BE2C (cell line): ENCODE measurements at regions not wholly inside any gene's neighbourhood (a gene's known extent, or its start where the extent isn't known, plus 50 kb on each side); places are given as distances from the start of the nearest gene placed in this dataset.
A peak's percentile ranks its signal among the peaks of the same experiment; 100 is the strongest.

ENCODE experiments used
- DNase-seq: peaks from one replicate; pipeline ENCODE4 v3.0.0-alpha.2; 2020
- H3K27me3 ChIP-seq: fragments of 250-450 bp; sonication (Bioruptor Pico); 2 replicates; pipeline ENCODE4 v1.5.1; 2020; ENCODE audit warnings: mild to moderate bottlenecking
- H3K36me3 ChIP-seq: fragments of 250-450 bp; sonication (Bioruptor Pico); 2 replicates; pipeline ENCODE4 v1.5.1; 2020; ENCODE audit warnings: mild to moderate bottlenecking
- H3K4me1 ChIP-seq: fragments of 250-450 bp; sonication (Bioruptor Pico); 2 replicates; pipeline ENCODE4 v1.5.1; 2020
- H3K4me3 ChIP-seq: 2 replicates; pipeline ENCODE4 v1.5.1; 2011; ENCODE audit warnings: low read depth, low read length
- H3K9me3 ChIP-seq: fragments of 250-450 bp; sonication (Bioruptor Pico); 2 replicates; pipeline ENCODE4 v1.5.1; 2020
- TF ChIP-seq, protein P1 (sequence below): IDR thresholded peaks from 2 replicates; pipeline ENCODE4 v1.5.1; 2012; ENCODE audit warnings: mild to moderate bottlenecking, low read depth, low read length

- TF ChIP-seq, protein P1, sequence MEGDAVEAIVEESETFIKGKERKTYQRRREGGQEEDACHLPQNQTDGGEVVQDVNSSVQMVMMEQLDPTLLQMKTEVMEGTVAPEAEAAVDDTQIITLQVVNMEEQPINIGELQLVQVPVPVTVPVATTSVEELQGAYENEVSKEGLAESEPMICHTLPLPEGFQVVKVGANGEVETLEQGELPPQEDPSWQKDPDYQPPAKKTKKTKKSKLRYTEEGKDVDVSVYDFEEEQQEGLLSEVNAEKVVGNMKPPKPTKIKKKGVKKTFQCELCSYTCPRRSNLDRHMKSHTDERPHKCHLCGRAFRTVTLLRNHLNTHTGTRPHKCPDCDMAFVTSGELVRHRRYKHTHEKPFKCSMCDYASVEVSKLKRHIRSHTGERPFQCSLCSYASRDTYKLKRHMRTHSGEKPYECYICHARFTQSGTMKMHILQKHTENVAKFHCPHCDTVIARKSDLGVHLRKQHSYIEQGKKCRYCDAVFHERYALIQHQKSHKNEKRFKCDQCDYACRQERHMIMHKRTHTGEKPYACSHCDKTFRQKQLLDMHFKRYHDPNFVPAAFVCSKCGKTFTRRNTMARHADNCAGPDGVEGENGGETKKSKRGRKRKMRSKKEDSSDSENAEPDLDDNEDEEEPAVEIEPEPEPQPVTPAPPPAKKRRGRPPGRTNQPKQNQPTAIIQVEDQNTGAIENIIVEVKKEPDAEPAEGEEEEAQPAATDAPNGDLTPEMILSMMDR: no peak
- peak; percentile 5 for DNase-seq
- H3K36me3 ChIP-seq: no peaks in the 10 kb centered on the region
Observed at GRCh38 chr9:108569624-108570023, 286.2 kb downstream of the ACTL7B start.

GRCh38 chr9:108568093-108568492 is 287.7 kb downstream of the ACTL7B start:
- H3K27me3 ChIP-seq: 0 out of 2 replicates have a peak, but pooled peaks cover 4% of the 10 kb centered on the region
- no peaks in the 10 kb centered on the region for H3K4me1 ChIP-seq
- H3K9me3 ChIP-seq: no peaks in the 10 kb centered on the region
- no peak for DNase-seq
- H3K4me3 ChIP-seq: no peak overlapping the region
- TF ChIP-seq, protein P1: no peak
- no peaks in the 10 kb centered on the region for H3K36me3 ChIP-seq

More at GRCh38 chr9:108569624-108570023, 286.2 kb downstream of the ACTL7B start:
- Histone ChIP-seq H3K4me1 (no peaks in the 10 kb centered on the region), H3K9me3 (no peaks in the 10 kb centered on the region), H3K4me3 (no peak overlapping the region), H3K27me3 (peaks cover 7% of the 10 kb centered on the region; the same call in 1 of the 2 replicates)

DNA sequence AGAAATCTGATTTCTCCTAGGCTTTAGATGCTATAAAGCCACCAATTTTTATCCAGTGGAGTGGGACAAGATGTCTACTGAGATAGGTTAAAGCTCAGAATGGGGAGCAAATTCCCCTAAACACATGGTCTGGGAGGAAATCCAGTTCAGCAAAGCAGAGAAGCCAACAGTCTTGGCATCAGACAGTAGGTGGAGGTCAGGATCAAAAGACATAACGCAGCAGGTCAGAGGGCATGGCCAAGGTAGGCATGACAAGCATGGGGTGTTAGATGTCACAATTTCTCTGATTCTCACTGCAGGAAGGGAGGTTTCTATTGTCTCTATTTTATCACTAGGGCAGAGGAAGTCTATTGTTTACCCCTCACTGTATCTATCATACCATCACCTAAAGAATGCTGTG is 288.2 kb downstream of the ACTL7B start:
- no peaks in the 10 kb centered on the region for H3K36me3 ChIP-seq
- DNase-seq: no peak
- no peaks in the 10 kb centered on the region for H3K9me3 ChIP-seq
- TF ChIP-seq, protein P1: no peak
- H3K4me1 ChIP-seq: no peaks in the 10 kb centered on the region
- H3K27me3 ChIP-seq: 0 out of 2 replicates have a peak, but pooled peaks cover 2% of the 10 kb centered on the region
- no peak overlapping the region for H3K4me3 ChIP-seq

GRCh38 chr9:108565651-108566378 is 290.0 kb downstream of the ACTL7B start:
- Histone ChIP-seq H3K4me1 (no peaks in the 10 kb centered on the region), H3K4me3 (no peak overlapping the region), H3K9me3 (no peaks in the 10 kb centered on the region), H3K36me3 (no peaks in the 10 kb centered on the region), H3K27me3 (0 out of 2 replicates have a peak, but pooled peaks cover 3% of the 10 kb centered on the region)
- TF ChIP-seq, protein P1: peak; percentile 94
- DNase-seq: peak; percentile 56

- no peak for DNase-seq
- Histone ChIP-seq H3K9me3 (no peaks in the 10 kb centered on the region), H3K36me3 (no peaks in the 10 kb centered on the region), H3K4me1 (no peaks in the 10 kb centered on the region), H3K4me3 (no peak overlapping the region), H3K27me3 (peaks cover 11% of the 10 kb centered on the region)
- TF ChIP-seq, protein P1: no peak
Observed at GRCh38 chr9:108562176-108562575, 293.6 kb downstream of the ACTL7B start.

DNA sequence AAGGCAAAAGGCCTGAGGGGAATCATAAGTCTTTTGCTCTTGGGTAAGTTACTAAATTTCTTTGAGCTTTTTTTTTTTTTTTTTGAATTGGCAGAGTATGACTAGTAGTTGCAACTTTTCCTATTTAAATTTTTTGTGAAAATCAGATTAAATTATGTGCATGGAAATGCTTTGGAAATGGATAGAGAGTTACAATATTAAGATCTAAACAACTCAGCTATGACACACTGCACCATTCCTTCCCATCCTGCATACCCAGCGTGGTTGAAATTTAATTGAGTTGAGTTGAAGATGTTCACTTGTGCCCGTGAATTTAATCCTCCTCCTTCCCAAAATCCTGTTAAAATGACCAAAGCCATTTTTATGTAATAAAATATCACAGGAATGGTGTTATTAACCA is 296.4 kb downstream of the ACTL7B start:
- Histone ChIP-seq H3K27me3 (peaks cover 11% of the 10 kb centered on the region), H3K36me3 (no peaks in the 10 kb centered on the region), H3K4me3 (no peak overlapping the region), H3K9me3 (no peaks in the 10 kb centered on the region), H3K4me1 (no peaks in the 10 kb centered on the region)
- TF ChIP-seq, protein P1: no peak
- no peak for DNase-seq
